Vagina (tissue), 2 donors: ENCODE measurements at regions not wholly inside any gene's neighbourhood (a gene's known extent, or its start where the extent isn't known, plus 50 kb on each side); places are given as distances from the start of the nearest gene placed in this dataset.

ENCODE experiments used
- CTCF ChIP-seq, 3 experiments: fragments of 450-650 bp in 2 of 3; fragments of 200-600 bp in 1 of 3; sonication (generic) in 1 of 3; IDR thresholded peaks; one replicate each; pipeline ENCODE4 v1.5.1; 2017 to 2019; ENCODE audit warnings: antibody characterized with exemption in 3 of 3, mild to moderate bottlenecking in 2 of 3, moderate library complexity in 2 of 3
- POLR2A ChIP-seq, 2 donors: fragments of 450-650 bp; IDR thresholded peaks; one replicate each; pipeline ENCODE4 v1.6.1; 2017; ENCODE audit warnings: antibody characterized with exemption in 2 of 2, mild to moderate bottlenecking in 2 of 2, moderate library complexity in 2 of 2
- POLR2AphosphoS5 ChIP-seq, 2 donors: sonication (generic); formaldehyde crosslinking; IDR thresholded peaks; one replicate each; pipeline ENCODE4 v1.9.0; 2017; ENCODE audit warnings: antibody characterized with exemption in 2 of 2, mild to moderate bottlenecking in 2 of 2, low read depth in 1 of 2; ENCODE audit not compliant: insufficient read depth in 1 of 2

- no peak for TF ChIP-seq POLR2A (IDR thresholded peaks at IDR 0.05)
- TF ChIP-seq CTCF (IDR thresholded peaks at IDR 0.05) = no peak
- no peak for TF ChIP-seq POLR2AphosphoS5 (IDR thresholded peaks at IDR 0.05; ENCODE audit: insufficient read depth in 1 of 2, low read depth in 1 of 2)
These were observed 279.1 kb downstream of the ASMT start for GRCh38 chrX:1894026-1894294.
